Astrocyte of the cerebellum (primary cell): ENCODE measurements at regions not wholly inside any gene's neighbourhood (a gene's known extent, or its start where the extent isn't known, plus 50 kb on each side); places are given as distances from the start of the nearest gene placed in this dataset.
"Not testable (repeated sequence)": the region's sequence is repeated elsewhere in the genome, so short reads cannot be mapped to it uniquely, and the experiment has no call there.

Source experiments
- DNase-seq: peaks from one replicate; pipeline ENCODE4 v3.0.0-alpha.2; 2011; ENCODE audit warnings: low read depth
- H3K4me3 ChIP-seq: 2 replicates; pipeline ENCODE4 v1.5.1; 2011; ENCODE audit warnings: mild to moderate bottlenecking, low read depth, low read length, moderate library complexity
- CTCF ChIP-seq: IDR thresholded peaks from 2 replicates; pipeline ENCODE4 v1.5.1; 2012; ENCODE audit warnings: low read length, low read depth, moderate library complexity, mild to moderate bottlenecking; ENCODE audit errors: missing control alignments
- in situ Hi-C: cut with HindIII; loops from 2 replicates; pipeline ENCODE4 v1.10.0; 2017; ENCODE audit warnings: low sequenced_read_pairs

- no peak overlapping the region for H3K4me3 ChIP-seq
- no peak for TF ChIP-seq CTCF
- DNase-seq = no peak
- in situ Hi-C loops = no loop called here
Observed at GRCh38 chr14:71165121-71166031, 258.1 kb downstream of the PCNX1 start.

GRCh38 chr14:71166180-71166837, 259.1 kb downstream of the PCNX1 start:
- in situ Hi-C loops = no loop called here
- DNase-seq = peak; percentile 69
- TF ChIP-seq CTCF = peak; percentile 92
- no peak overlapping the region for H3K4me3 ChIP-seq

DNA sequence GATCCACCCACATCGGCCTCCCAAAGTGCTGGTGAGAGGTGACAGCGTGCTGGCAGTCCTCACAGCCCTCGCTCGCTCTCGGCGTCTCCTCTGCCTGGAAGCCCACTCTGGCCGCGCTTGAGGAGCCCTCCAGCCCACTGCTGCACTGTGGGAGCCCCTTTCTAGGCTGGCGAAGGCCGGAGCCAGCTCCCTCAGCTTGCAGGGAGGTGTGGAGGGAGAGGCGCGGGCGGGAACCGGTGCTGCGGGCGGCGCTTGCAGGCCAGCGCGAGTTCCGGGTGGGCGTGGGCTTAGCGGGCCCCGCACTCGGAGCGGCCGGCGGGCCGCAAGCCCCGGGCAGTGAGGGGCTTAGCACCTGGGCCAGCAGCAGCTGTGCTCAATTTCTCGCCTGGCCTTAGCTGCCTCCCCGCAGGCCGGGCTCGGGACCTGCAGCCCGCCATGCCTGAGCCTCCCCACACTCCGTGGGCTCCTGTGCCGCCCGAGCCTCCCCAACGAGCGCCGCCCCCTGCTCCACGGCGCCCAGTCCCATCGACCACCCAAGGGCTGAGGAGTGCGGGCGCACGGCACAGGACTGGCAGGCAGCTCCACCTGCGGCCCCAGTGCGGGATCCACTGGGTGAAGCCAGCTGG, 260.2 kb downstream of the PCNX1 start:
- in situ Hi-C loops, H3K4me3 ChIP-seq, DNase-seq: not testable (repeated sequence)

- in situ Hi-C loops, DNase-seq, H3K4me3 ChIP-seq: not testable (repeated sequence)
Observed at GRCh38 chr14:71168161-71168560, 260.9 kb downstream of the PCNX1 start.

DNA sequence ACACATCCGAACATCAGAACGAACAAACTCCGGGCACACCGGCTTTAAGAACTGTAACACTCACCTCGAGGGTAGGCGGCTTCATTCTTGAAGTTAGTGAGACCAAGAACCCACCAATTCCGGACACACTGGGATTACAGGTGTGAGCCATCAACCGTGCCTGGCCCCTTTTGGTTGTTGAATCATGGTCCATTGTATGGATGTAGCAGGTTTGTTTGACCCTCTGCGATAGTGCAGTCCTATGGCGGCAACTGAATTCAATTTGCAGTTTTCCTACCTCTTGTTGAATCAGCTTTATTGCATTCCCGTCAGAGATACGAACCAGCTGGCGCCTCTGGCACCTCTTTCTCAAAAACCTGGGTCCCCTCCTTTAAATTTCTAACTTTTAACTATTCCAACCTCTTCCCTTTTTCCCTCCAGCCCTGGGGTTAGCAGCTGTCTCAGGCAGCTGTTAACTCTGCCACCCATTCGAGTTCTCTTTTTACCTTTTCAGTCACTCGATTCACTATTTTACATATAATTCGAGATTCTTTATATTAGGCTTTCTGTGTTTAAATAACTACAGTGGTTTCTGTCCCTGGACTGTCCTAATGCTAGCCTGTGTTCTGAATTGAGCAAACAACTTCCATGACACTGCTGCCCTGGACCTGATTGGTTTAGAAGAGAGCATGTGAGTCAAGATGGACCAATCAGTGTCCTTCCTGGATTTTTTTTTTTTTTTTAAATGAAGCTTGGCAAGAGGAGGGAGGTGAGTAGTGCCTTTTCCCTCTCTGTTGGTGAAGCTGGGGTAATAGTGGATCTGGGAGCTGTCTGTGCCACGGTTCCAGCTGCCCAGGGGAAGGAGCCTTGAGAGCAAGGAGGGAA, 261.5 kb downstream of the PCNX1 start:
- TF ChIP-seq CTCF = no peak
- in situ Hi-C loops = no loop called here
- DNase-seq = no peak
- no peak overlapping the region for H3K4me3 ChIP-seq

DNA sequence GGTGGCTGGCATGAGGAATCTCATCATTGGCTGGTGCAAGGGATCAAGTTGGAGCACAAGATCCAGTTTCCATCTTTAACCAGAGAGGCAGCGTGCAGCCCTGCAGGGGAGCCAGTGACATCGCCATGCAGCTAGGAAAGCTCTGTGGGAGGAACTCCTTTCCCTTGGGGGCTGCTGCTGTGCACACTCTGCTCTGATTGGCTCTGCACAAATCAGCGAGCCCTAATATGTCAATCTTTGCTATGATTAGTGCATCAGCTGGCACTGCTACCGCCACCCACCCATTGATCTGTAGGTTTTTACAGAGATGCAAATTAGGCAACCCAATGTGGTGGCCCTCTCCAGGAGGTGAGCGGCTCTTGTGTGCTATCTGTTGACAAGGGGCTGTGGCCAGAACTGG, 262.6 kb downstream of the PCNX1 start:
- in situ Hi-C loops = no loop called here
- H3K4me3 ChIP-seq = no peak overlapping the region
- TF ChIP-seq CTCF = no peak
- DNase-seq = no peak

DNA sequence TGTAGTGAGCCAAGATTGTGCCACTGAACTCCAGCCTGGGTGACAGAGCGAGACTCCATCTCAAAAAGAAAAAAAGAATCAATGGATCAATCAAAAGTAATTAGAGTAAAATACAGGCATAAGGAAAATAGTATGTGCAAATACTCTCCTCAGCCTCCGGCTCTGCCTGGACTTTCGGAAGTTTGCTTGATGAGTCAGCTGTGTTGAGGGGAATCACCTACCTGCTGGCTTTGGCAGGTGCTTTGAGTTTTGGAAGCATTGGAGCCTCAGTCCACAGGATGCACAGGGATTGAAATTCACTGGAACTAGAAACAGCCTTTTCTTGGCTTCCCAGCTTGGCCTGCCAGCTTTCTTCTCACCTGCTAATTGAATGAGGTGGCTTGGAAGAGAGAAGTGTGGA, 268.2 kb downstream of the PCNX1 start:
- no peak for DNase-seq
- no peak for TF ChIP-seq CTCF
- H3K4me3 ChIP-seq = no peak overlapping the region
- in situ Hi-C loops = no loop called here
